ENCODE measurements at regions not wholly inside any gene's neighbourhood (a gene's known extent, or its start where the extent isn't known, plus 50 kb on each side); places are given as distances from the start of the nearest gene placed in this dataset.

- H3K9ac ChIP-seq (ENCODE audit: extremely low read depth, insufficient read length, low read length): no peak overlapping the region
Measured at GRCh38 chr4:41465146-41465761, 72.7 kb upstream of the LIMCH1 start.

More at GRCh38 chr4:41465146-41465761, 72.7 kb upstream of the LIMCH1 start:
- no peak overlapping the region for H2BK120ac ChIP-seq (ENCODE audit: low read depth, low read length, poor library complexity, severe bottlenecking)
- H2AFZ ChIP-seq (ENCODE audit: low read length): no peak overlapping the region
- WGBS (ENCODE audit: extremely low coverage, insufficient read length, low lambda C conversion rate): no CpG with 5 or more reads among the region's 5 CpGs
- peaks cover 13 to 28% of the 10 kb centered on the region in 2 experiments for H3K4me1 Mint-ChIP-seq
- H3T11ph ChIP-seq (ENCODE audit: low read length): no peak overlapping the region
- H3K14ac ChIP-seq (ENCODE audit: insufficient read depth, low read length): no peak overlapping the region
- no peak overlapping the region for H3K4me3 Mint-ChIP-seq
- no peak overlapping the region for H2AK5ac ChIP-seq (ENCODE audit: insufficient read length, low read length)
- no peak overlapping the region for H2BK20ac ChIP-seq (ENCODE audit: low read depth, low read length, poor library complexity, severe bottlenecking)
- H3K27ac ChIP-seq (ENCODE audit: insufficient read length, low read depth, low read length): no peak overlapping the region
- no peaks in the 10 kb centered on the region for H3K9me3 ChIP-seq (ENCODE audit: control insufficient read depth, low read depth, low read length)
- no peak overlapping the region for H2BK15ac ChIP-seq (ENCODE audit: low read depth, low read length)
- no peak overlapping the region for H4K5ac ChIP-seq (ENCODE audit: insufficient read length, low read depth, low read length)
- no peaks in the 10 kb centered on the region for H3K23me2 ChIP-seq (ENCODE audit: insufficient read length, low read depth, low read length, poor library complexity, severe bottlenecking)
- no peak overlapping the region for H4K8ac ChIP-seq (replicated peaks; ENCODE audit: insufficient read length, low read depth, low read length)
- no peaks in the 10 kb centered on the region for H4K20me1 ChIP-seq (ENCODE audit: control insufficient read depth, insufficient read depth, insufficient read length)
- H3K36me3 Mint-ChIP-seq (ENCODE audit: insufficient read depth in 1 of 3, low read depth in 3 of 3): no peaks in the 10 kb centered on the region
- no peaks in the 10 kb centered on the region for H3K79me2 ChIP-seq (ENCODE audit: insufficient read depth, low read length)
- no peaks in the 10 kb centered on the region for H3K9me3 Mint-ChIP-seq
- no peak overlapping the region for H3K4ac ChIP-seq (ENCODE audit: low read depth, low read length)
- no peak for TF ChIP-seq CTCF (conservative IDR thresholded peaks at IDR 0.05)
- H3K4me2 ChIP-seq (ENCODE audit: insufficient read depth, insufficient read length, low read length): no peak overlapping the region
- H3K23ac ChIP-seq (ENCODE audit: insufficient read length, low read depth, low read length): no peak overlapping the region
- no peak overlapping the region for H2BK5ac ChIP-seq (ENCODE audit: insufficient read length, low read length)
- H3K18ac ChIP-seq (ENCODE audit: insufficient read length, low read depth, low read length): no peak overlapping the region
- no peak for DNase-seq
- H3K27me3 Mint-ChIP-seq (ENCODE audit: low read depth): peaks cover 2% of the 10 kb centered on the region; the same call in 1 of the 2 replicates
- no peak overlapping the region for H4K91ac ChIP-seq (ENCODE audit: insufficient read length, low read depth, low read length)
- H3K56ac ChIP-seq (ENCODE audit: insufficient read length, low read depth, low read length): no peak overlapping the region
- H3K4me1 ChIP-seq (ENCODE audit: insufficient read depth, low read length): no peaks in the 10 kb centered on the region; the same call in 1 of the 2 replicates
- no peak overlapping the region for H2BK12ac ChIP-seq (ENCODE audit: insufficient read length, low read depth, low read length)
- no peak overlapping the region; a peak in 1 of 7 replicates for H3K27ac Mint-ChIP-seq
- H3K27me3 ChIP-seq (ENCODE audit: insufficient read depth, low read length): no peaks in the 10 kb centered on the region
- no peaks in the 10 kb centered on the region for H3K79me1 ChIP-seq (ENCODE audit: insufficient read depth, low read depth, low read length, poor library complexity, severe bottlenecking)
